Kidney (tissue), 13 donors: ENCODE measurements at regions not wholly inside any gene's neighbourhood (a gene's known extent, or its start where the extent isn't known, plus 50 kb on each side); places are given as distances from the start of the nearest gene placed in this dataset.

Experiments
- DNase-seq, 5 donors: peaks; one replicate each; pipeline ENCODE4 v3.0.0-alpha.2; 2013 to 2020
- FAIRE-seq: peaks from 2 replicates; lab custom pipeline; 2012; peaks lifted over from hg19 to GRCh38; lab: Jason Lieb, UNC
- H3K27ac ChIP-seq, 2 donors: one replicate each; pipeline ENCODE4 v1.7.0; 2013; ENCODE audit warnings: low read depth in 2 of 2, low read length in 2 of 2, inconsistent platforms in 1 of 2
- H3K27me3 ChIP-seq: one replicate; pipeline ENCODE4 v1.7.1; 2013; ENCODE audit warnings: low read length, inconsistent platforms; ENCODE audit not compliant: control insufficient read depth, insufficient read depth
- H3K36me3 ChIP-seq, 3 donors: one replicate each; pipeline versions ENCODE4 v1.7.0 to v1.7.1; 2013; ENCODE audit warnings: low read length in 3 of 3, control low read depth in 1 of 3, inconsistent platforms in 1 of 3; ENCODE audit not compliant: insufficient read depth in 3 of 3, control insufficient read depth in 2 of 3
- H3K4me1 ChIP-seq, 3 donors: one replicate each; pipeline versions ENCODE4 v1.7.0 to v1.7.1; 2013; ENCODE audit warnings: low read length in 3 of 3, inconsistent platforms in 1 of 3, low read depth in 1 of 3; ENCODE audit not compliant: control insufficient read depth in 2 of 3, insufficient read depth in 2 of 3
- H3K4me3 ChIP-seq, 3 donors: one replicate each; pipeline versions ENCODE4 v1.7.0 to v1.8.1; 2013; ENCODE audit warnings: low read length in 3 of 3, control low read depth in 1 of 3, inconsistent platforms in 1 of 3
- H3K9ac ChIP-seq, 3 donors: one replicate each; pipeline versions ENCODE4 v1.7.0 to v1.7.1; 2013; ENCODE audit warnings: low read length in 3 of 3, control low read depth in 1 of 3, inconsistent platforms in 1 of 3
- H3K9me3 ChIP-seq, 3 donors: one replicate each; pipeline versions ENCODE4 v1.7.0 to v1.7.1; 2013; ENCODE audit warnings: low read length in 3 of 3, control low read depth in 1 of 3, inconsistent platforms in 1 of 3; ENCODE audit not compliant: control insufficient read depth in 2 of 3, insufficient read depth in 1 of 3
- intact Hi-C: fragments of 100-400 bp; cut with DNase I; formaldehyde crosslinking; loops from one replicate; pipeline ENCODE4 v1.11.1; 2022
- TF ChIP-seq, protein P1 (sequence below): IDR thresholded peaks from 3 replicates; pipeline ENCODE4 v1.5.1; 2012; ENCODE audit warnings: mild to moderate bottlenecking, moderate library complexity, borderline replicate concordance; ENCODE audit not compliant: insufficient read depth; ENCODE audit errors: extremely low read depth
- donor health status: control.
- donor health status: control.
- donor health status: control.
- donor health status: control.
- donor health status: control.
- donor health status: DM: yes; HTN: yes; CAD: no.
- donor health status: Normal renal cell carcinoma (clear cell type).

GRCh38 chr6:141705431-141705830 is 427.3 kb upstream of the GJE1 start:
- Histone ChIP-seq H3K36me3 (no peaks in the 10 kb centered on the region), H3K4me1 (no peaks in the 10 kb centered on the region), H3K4me3 (no peak overlapping the region), H3K27me3 (no peaks in the 10 kb centered on the region), H3K9ac (no peak overlapping the region), H3K27ac (no peak overlapping the region), H3K9me3 (no peaks in the 10 kb centered on the region)
- DNase-seq (no peak), FAIRE-seq (no peak)
- intact Hi-C loops: no loop called here
- TF ChIP-seq, protein P1, sequence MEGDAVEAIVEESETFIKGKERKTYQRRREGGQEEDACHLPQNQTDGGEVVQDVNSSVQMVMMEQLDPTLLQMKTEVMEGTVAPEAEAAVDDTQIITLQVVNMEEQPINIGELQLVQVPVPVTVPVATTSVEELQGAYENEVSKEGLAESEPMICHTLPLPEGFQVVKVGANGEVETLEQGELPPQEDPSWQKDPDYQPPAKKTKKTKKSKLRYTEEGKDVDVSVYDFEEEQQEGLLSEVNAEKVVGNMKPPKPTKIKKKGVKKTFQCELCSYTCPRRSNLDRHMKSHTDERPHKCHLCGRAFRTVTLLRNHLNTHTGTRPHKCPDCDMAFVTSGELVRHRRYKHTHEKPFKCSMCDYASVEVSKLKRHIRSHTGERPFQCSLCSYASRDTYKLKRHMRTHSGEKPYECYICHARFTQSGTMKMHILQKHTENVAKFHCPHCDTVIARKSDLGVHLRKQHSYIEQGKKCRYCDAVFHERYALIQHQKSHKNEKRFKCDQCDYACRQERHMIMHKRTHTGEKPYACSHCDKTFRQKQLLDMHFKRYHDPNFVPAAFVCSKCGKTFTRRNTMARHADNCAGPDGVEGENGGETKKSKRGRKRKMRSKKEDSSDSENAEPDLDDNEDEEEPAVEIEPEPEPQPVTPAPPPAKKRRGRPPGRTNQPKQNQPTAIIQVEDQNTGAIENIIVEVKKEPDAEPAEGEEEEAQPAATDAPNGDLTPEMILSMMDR: no peak

GRCh38 chr6:141704151-141704550 is 428.6 kb upstream of the GJE1 start:
- no peak overlapping the region for H3K27ac ChIP-seq
- no peaks in the 10 kb centered on the region for H3K9me3 ChIP-seq
- H3K4me1 ChIP-seq: no peaks in the 10 kb centered on the region
- H3K27me3 ChIP-seq: no peaks in the 10 kb centered on the region
- no peaks in the 10 kb centered on the region for H3K36me3 ChIP-seq
- H3K4me3 ChIP-seq: no peak overlapping the region
- no peak overlapping the region for H3K9ac ChIP-seq
- TF ChIP-seq, protein P1: no peak
- intact Hi-C loops: no loop called here
- no peak for FAIRE-seq
- no peak for DNase-seq

DNA sequence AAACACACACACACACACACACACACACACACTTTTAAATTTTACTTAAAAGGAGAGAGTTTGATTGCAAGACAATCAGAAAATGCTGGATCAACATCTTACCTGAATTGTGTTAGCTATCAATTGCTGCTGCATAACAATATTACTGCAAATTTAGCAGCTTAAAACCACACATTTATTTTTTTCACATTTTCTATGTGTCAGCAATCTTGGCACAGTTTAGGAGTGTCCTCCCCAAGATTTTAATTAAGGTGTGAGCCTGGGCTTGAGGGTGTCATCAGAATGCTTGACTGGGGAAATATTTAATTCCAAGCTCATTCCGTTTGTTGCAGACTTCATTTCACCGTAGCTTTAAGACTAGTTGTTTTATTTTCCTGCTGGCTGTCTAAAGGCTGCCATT is 431.0 kb upstream of the GJE1 start:
- TF ChIP-seq, protein P1: no peak
- Histone ChIP-seq H3K27me3 (no peaks in the 10 kb centered on the region), H3K27ac (no peak overlapping the region), H3K9ac (no peak overlapping the region), H3K4me1 (no peaks in the 10 kb centered on the region), H3K4me3 (no peak overlapping the region), H3K36me3 (no peaks in the 10 kb centered on the region), H3K9me3 (peaks cover 0 to 4% (median 0%) of the 10 kb centered on the region in 3 donors)
- no peak for DNase-seq
- FAIRE-seq: no peak
- intact Hi-C loops: no loop called here

- intact Hi-C loops: no loop called here
- DNase-seq (peak in 2 of 5 donors; percentile 9 to 14), FAIRE-seq (no peak)
- Histone ChIP-seq H3K9me3 (peaks cover 0 to 4% (median 0%) of the 10 kb centered on the region in 3 donors), H3K27me3 (no peaks in the 10 kb centered on the region), H3K36me3 (no peaks in the 10 kb centered on the region), H3K27ac (no peak overlapping the region), H3K4me3 (no peak overlapping the region), H3K4me1 (no peaks in the 10 kb centered on the region), H3K9ac (no peak overlapping the region)
- TF ChIP-seq, protein P1: no peak
Observed at GRCh38 chr6:141700819-141701218, 431.9 kb upstream of the GJE1 start.
